Glutamatergic neuron (in vitro differentiated cells): ENCODE measurements at regions not wholly inside any gene's neighbourhood (a gene's known extent, or its start where the extent isn't known, plus 50 kb on each side); places are given as distances from the start of the nearest gene placed in this dataset.
"Not testable (repeated sequence)": the region's sequence is repeated elsewhere in the genome, so short reads cannot be mapped to it uniquely, and the experiment has no call there.

Experiments
- DNase-seq: peaks from one replicate; pipeline ENCODE4 v3.0.0; 2022
- H3K27ac Mint-ChIP-seq: one replicate; pipeline ENCODE4 v1.8.0; 2020; ENCODE audit warnings: mild to moderate bottlenecking, mixed read lengths, inconsistent platforms; ENCODE audit not compliant: unreplicated experiment
- H3K27me3 Mint-ChIP-seq: one replicate; pipeline ENCODE4 v1.8.0; 2020; ENCODE audit warnings: mild to moderate bottlenecking, moderate library complexity, mixed read lengths, inconsistent platforms; ENCODE audit not compliant: unreplicated experiment
- H3K36me3 Mint-ChIP-seq: one replicate; pipeline ENCODE4 v1.8.0; 2020; ENCODE audit warnings: mild to moderate bottlenecking, mixed read lengths, inconsistent platforms; ENCODE audit not compliant: unreplicated experiment
- H3K4me1 Mint-ChIP-seq: one replicate; pipeline ENCODE4 v1.8.0; 2020; ENCODE audit warnings: mild to moderate bottlenecking, low read depth, mixed read lengths, inconsistent platforms; ENCODE audit not compliant: unreplicated experiment
- H3K4me3 Mint-ChIP-seq: one replicate; pipeline ENCODE4 v1.8.0; 2020; ENCODE audit warnings: mild to moderate bottlenecking, mixed read lengths, inconsistent platforms; ENCODE audit not compliant: unreplicated experiment
- H3K9me3 Mint-ChIP-seq: one replicate; pipeline ENCODE4 v1.8.0; 2020; ENCODE audit warnings: mild to moderate bottlenecking, moderate library complexity, mixed read lengths, inconsistent platforms; ENCODE audit not compliant: unreplicated experiment
- TF ChIP-seq, protein P1 (sequence below): fragments of 200-600 bp; sonication (generic); IDR thresholded peaks from one replicate; pipeline ENCODE4 v1.5.0; 2021; ENCODE audit not compliant: partially characterized antibody, unreplicated experiment

DNA sequence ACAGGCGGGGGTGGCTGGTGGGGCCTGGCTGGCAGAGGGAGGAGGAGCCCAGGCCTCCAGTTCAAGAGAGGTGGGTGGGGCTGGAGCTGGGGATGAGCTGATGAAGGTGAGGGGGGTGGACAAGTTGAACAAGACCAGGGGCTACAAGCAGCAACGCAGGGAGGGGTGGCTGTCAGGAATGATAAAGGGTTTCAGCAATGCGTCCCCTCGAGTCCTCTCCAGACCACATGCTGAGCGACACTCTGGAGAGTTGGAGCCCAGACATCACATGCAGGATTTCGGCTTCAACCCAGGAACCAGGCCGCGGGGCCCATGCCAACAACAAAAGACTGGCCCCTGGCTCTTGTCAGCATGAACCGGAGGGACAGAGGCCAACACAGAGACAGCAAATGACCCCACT, 480.3 kb downstream of the BRD1 start:
- no peak for DNase-seq
- TF ChIP-seq, protein P1, sequence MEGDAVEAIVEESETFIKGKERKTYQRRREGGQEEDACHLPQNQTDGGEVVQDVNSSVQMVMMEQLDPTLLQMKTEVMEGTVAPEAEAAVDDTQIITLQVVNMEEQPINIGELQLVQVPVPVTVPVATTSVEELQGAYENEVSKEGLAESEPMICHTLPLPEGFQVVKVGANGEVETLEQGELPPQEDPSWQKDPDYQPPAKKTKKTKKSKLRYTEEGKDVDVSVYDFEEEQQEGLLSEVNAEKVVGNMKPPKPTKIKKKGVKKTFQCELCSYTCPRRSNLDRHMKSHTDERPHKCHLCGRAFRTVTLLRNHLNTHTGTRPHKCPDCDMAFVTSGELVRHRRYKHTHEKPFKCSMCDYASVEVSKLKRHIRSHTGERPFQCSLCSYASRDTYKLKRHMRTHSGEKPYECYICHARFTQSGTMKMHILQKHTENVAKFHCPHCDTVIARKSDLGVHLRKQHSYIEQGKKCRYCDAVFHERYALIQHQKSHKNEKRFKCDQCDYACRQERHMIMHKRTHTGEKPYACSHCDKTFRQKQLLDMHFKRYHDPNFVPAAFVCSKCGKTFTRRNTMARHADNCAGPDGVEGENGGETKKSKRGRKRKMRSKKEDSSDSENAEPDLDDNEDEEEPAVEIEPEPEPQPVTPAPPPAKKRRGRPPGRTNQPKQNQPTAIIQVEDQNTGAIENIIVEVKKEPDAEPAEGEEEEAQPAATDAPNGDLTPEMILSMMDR = no peak
- Mint-ChIP-seq H3K4me3 (no peak overlapping the region), H3K27me3 (peaks cover 6% of the 10 kb centered on the region), H3K27ac (no peak overlapping the region), H3K36me3 (peaks cover 17% of the 10 kb centered on the region), H3K9me3 (peaks cover 48% of the 10 kb centered on the region), H3K4me1 (no peaks in the 10 kb centered on the region)

DNA sequence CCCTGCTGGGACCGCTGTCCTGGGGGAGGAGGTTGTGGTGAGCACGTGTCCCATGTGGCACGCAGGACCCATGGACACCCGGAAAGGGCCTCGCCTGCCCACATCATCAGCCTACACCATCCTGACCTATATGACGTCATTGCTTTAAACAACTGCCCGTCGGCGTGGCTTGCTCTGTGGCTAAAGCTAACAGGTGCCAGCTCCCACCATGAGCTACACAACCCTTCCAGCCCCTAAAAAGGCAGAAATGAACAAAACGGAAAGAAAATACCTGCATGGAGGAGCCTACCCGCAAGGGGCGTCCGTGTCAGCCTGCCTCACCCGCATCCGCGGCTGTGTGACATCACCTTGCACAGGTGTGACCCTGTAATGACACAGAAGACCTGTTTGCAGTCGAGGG, 481.8 kb downstream of the BRD1 start:
- no peak for DNase-seq
- H3K27ac Mint-ChIP-seq = no peak overlapping the region
- no peak overlapping the region for H3K4me3 Mint-ChIP-seq
- no peaks in the 10 kb centered on the region for H3K4me1 Mint-ChIP-seq
- peaks cover 55% of the 10 kb centered on the region for H3K9me3 Mint-ChIP-seq
- TF ChIP-seq, protein P1 = no peak
- H3K36me3 Mint-ChIP-seq = peaks cover 11% of the 10 kb centered on the region
- H3K27me3 Mint-ChIP-seq = peaks cover 11% of the 10 kb centered on the region

DNA sequence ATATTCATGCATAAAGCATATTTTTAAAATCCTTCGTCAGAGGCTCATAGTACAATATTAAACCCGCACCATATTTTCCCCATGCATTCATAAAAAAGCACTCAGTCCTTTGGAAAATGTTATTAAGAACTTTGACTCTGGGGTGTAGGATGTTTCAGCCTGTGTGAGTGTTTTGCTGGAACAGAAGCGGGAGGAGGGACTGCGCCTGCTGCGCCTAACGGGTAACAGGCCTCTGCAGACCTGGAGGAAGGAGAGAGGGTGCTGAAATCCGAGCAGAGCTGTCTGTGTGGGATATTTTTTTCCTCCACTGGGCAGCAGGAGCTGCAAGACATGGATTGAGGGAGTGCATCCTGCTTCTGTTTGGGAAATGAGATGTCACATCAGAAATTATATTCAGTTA, 483.0 kb downstream of the BRD1 start:
- Mint-ChIP-seq H3K27me3 (peaks cover 9% of the 10 kb centered on the region), H3K36me3 (peaks cover 12% of the 10 kb centered on the region), H3K9me3 (peaks cover 56% of the 10 kb centered on the region), H3K4me3 (no peak overlapping the region), H3K4me1 (no peaks in the 10 kb centered on the region), H3K27ac (no peak overlapping the region)
- TF ChIP-seq, protein P1 = no peak
- no peak for DNase-seq

DNA sequence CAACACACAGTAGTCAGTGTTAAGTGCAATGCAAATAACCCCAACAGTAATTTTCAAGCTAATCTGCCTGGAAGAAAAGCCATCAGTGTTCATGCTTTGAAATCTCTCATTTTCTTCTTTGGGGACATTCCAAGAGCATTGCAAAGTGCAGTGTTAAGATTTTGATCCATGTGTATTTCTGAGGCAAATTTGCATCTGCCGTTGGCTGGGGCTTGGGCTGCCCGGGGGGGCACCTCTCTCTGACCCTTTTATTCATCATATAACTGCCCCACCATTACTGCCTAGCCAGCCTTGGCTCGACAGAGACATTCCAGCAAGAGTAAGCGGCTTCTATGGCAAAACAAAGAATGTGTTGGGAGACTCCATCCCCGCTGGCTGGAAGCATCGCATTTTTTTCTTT, 483.5 kb downstream of the BRD1 start:
- Mint-ChIP-seq H3K27me3 (peaks cover 9% of the 10 kb centered on the region), H3K36me3 (peaks cover 16% of the 10 kb centered on the region), H3K4me3 (no peak overlapping the region), H3K27ac (no peak overlapping the region), H3K9me3 (peaks cover 56% of the 10 kb centered on the region), H3K4me1 (no peaks in the 10 kb centered on the region)
- DNase-seq = no peak
- TF ChIP-seq, protein P1 = no peak

DNA sequence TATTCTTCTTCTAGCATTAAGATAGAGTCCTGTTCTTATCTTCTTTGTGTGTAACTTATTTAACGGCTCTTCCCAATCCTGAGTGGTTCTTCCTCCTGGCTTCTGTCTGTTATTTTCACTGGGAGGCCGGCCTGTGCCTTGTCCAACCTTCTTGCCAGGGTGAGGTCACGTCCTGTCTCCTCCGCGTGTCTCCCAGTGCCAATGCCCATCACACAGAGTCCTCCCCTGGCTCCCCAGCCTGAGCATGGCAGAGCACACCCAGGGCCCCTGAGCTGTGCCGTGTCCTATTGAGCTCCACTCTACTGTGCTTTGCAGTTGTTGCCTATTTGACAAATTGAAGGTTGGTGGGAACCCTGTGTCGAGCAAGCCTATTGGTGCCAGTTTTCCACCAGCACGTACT, 487.3 kb downstream of the BRD1 start:
- H3K9me3 Mint-ChIP-seq = peaks cover 44% of the 10 kb centered on the region
- no peak for DNase-seq
- H3K4me1 Mint-ChIP-seq = no peaks in the 10 kb centered on the region
- no peak overlapping the region for H3K4me3 Mint-ChIP-seq
- peaks cover 7% of the 10 kb centered on the region for H3K27me3 Mint-ChIP-seq
- no peak overlapping the region for H3K27ac Mint-ChIP-seq
- peaks cover 14% of the 10 kb centered on the region for H3K36me3 Mint-ChIP-seq
- TF ChIP-seq, protein P1 = no peak

DNA sequence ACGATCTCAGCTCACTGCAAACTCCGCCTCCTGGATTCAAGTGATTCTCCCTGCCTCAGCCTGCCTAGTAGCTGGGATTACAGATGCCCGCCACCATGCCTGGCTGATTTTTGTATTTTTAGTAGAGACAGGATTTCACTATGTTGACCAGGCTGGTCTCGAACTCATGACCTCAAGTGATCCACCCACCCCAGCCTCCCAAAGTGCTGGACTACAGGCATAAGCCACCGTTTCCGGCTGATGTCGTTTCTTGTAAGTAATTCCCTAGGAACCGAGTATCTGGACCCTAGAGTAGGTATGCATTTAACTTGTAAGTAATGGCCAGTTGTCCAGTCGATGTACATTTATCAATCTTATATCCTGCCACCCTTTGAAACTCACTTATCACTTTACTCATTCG, 491.2 kb downstream of the BRD1 start:
- not testable (repeated sequence) for H3K27ac Mint-ChIP-seq, H3K4me3 Mint-ChIP-seq, H3K36me3 Mint-ChIP-seq, DNase-seq, H3K27me3 Mint-ChIP-seq, H3K4me1 Mint-ChIP-seq
- peaks cover 27% of the 10 kb centered on the region for H3K9me3 Mint-ChIP-seq
